ENCODE measurements at regions not wholly inside any gene's neighbourhood (a gene's known extent, or its start where the extent isn't known, plus 50 kb on each side); places are given as distances from the start of the nearest gene placed in this dataset.

- Histone ChIP-seq H3K9me1 (replicated peaks; ENCODE audit: control insufficient read depth, extremely low read depth, insufficient read depth, low read length) (no peaks in the 10 kb centered on the region), H3K4me1 (ENCODE audit: control insufficient read depth, extremely low read depth, insufficient read depth, low read length) (no peaks in the 10 kb centered on the region), H2AFZ (ENCODE audit: low read depth, low read length) (no peak overlapping the region), H3K27me3 (ENCODE audit: control insufficient read depth in 2 of 2, insufficient read depth in 2 of 2, low read length in 2 of 2) (peaks cover 2 to 3% of the 10 kb centered on the region in 2 experiments), H3K36me3 (ENCODE audit: control insufficient read depth in 2 of 2, extremely low read depth in 1 of 2, insufficient read depth in 2 of 2, low read length in 2 of 2) (no peaks in the 10 kb centered on the region), H3K79me2 (ENCODE audit: control insufficient read depth, insufficient read depth, low read length) (no peaks in the 10 kb centered on the region), H3K4me3 (replicated peaks in 1 of 3; ENCODE audit: insufficient read depth in 1 of 3, low read depth in 1 of 3, low read length in 3 of 3) (no peak overlapping the region), H3K9me3 (replicated peaks; ENCODE audit: control insufficient read depth, insufficient read depth, low read length) (no peaks in the 10 kb centered on the region), H3K27ac (ENCODE audit: insufficient read depth, low read depth, low read length) (no peak overlapping the region), H3K9ac (replicated peaks; ENCODE audit: extremely low read depth, insufficient read depth, low read length) (no peak overlapping the region), H3K4me2 (ENCODE audit: insufficient read depth, low read length) (no peak overlapping the region), H4K20me1 (replicated peaks; ENCODE audit: control insufficient read depth, extremely low read depth, insufficient read depth, low read length) (no peaks in the 10 kb centered on the region)
- dilution Hi-C loops (cut with MboI; ENCODE audit: extremely low pct_ligation_motif_present, low sequenced_read_pairs) (no loop called here), intact Hi-C loops (cut with micrococcal nuclease) (no loop called here)
- CTCF ChIA-PET = no interaction called here
- POLR2A ChIA-PET = no interaction called here
- TF ChIP-seq JUN (IDR thresholded peaks at IDR 0.05; ENCODE audit: borderline replicate concordance, insufficient read depth, insufficient read length, low read depth) (no peak), EZH2 (IDR thresholded peaks at IDR 0.05; ENCODE audit: borderline replicate concordance, low read depth, low read length, severe bottlenecking) (no peak), MAX (IDR thresholded peaks at IDR 0.05; ENCODE audit: insufficient read depth, insufficient read length) (no peak), MYC (IDR thresholded peaks at IDR 0.05; ENCODE audit: low read depth, low read length) (no peak), FOS (IDR thresholded peaks at IDR 0.05; ENCODE audit: borderline replicate concordance, insufficient read depth, low read length) (no peak), POLR2AphosphoS5 (IDR thresholded peaks at IDR 0.05; ENCODE audit: insufficient read depth, low read depth, low read length) (no peak), CTCF (IDR thresholded peaks at IDR 0.05; ENCODE audit: extremely low read depth in 1 of 2, insufficient read depth in 1 of 2, low read depth in 1 of 2, low read length in 2 of 2) (no peak), POLR2A (IDR thresholded peaks at IDR 0.05; ENCODE audit: low read depth, low read length) (no peak), GATA2 (IDR thresholded peaks at IDR 0.05; ENCODE audit: insufficient read depth, insufficient read length, low read depth, low read length) (no peak)
- DNase-seq (ENCODE audit: low read depth, low spot score) = no peak
- FAIRE-seq = no peak
- no TSS peak for BruUV-seq (replicated peaks)
Measured at GRCh38 chr20:57800791-57801430, 91.1 kb upstream of the PMEPA1 start.
